HG02884 (cell line): ENCODE measurements at regions not wholly inside any gene's neighbourhood (a gene's known extent, or its start where the extent isn't known, plus 50 kb on each side); places are given as distances from the start of the nearest gene placed in this dataset.

Experiments
- ATAC-seq: cut with Tn5 transposase; IDR thresholded peaks from one replicate; pipeline ENCODE4 v1.9.1; 2021; ENCODE audit warnings: mild to moderate bottlenecking, moderate library complexity; ENCODE audit not compliant: unreplicated experiment

GRCh38 chr2:4549666-4550210 is 846.4 kb downstream of the DCDC2C start:
- no peak for ATAC-seq

- ATAC-seq = no peak
Measured at GRCh38 chr2:4551691-4552474, 848.5 kb downstream of the DCDC2C start.

GRCh38 chr2:4553241-4553640 is 849.9 kb downstream of the DCDC2C start:
- ATAC-seq = no peak

- no peak for ATAC-seq
Measured at GRCh38 chr2:4556135-4556896, 852.9 kb downstream of the DCDC2C start.

GRCh38 chr2:4561196-4561595 is 857.8 kb downstream of the DCDC2C start:
- no peak for ATAC-seq

GRCh38 chr2:4576075-4576474 is 872.7 kb downstream of the DCDC2C start:
- no peak for ATAC-seq

- ATAC-seq = no peak
Measured at GRCh38 chr2:4579977-4580376, 876.6 kb downstream of the DCDC2C start.

- ATAC-seq = no peak
Measured at GRCh38 chr2:4585057-4585635, 881.8 kb downstream of the DCDC2C start.

GRCh38 chr2:4588606-4589005 is 885.2 kb downstream of the DCDC2C start:
- no peak for ATAC-seq

- no peak for ATAC-seq
Measured at GRCh38 chr2:4591261-4591660, 887.9 kb downstream of the DCDC2C start.

GRCh38 chr2:4597400-4597799 is 894.0 kb downstream of the DCDC2C start:
- ATAC-seq = no peak

GRCh38 chr2:4604767-4605166 is 901.4 kb downstream of the DCDC2C start:
- no peak for ATAC-seq

- ATAC-seq = no peak
Measured at GRCh38 chr2:4618141-4618540, 914.8 kb downstream of the DCDC2C start.

GRCh38 chr2:4618630-4619228 is 915.4 kb downstream of the DCDC2C start:
- no peak for ATAC-seq

- ATAC-seq = no peak
Measured at GRCh38 chr2:4628998-4629501, 925.7 kb downstream of the DCDC2C start.

- ATAC-seq = no peak
Measured at GRCh38 chr2:4635289-4635688, 931.9 kb downstream of the DCDC2C start.

GRCh38 chr2:4653991-4654390 is 950.6 kb downstream of the DCDC2C start:
- no peak for ATAC-seq

GRCh38 chr2:4656326-4656725 is 953.0 kb downstream of the DCDC2C start:
- ATAC-seq = no peak

- ATAC-seq = no peak
Measured at GRCh38 chr2:4662161-4662779, 958.9 kb downstream of the DCDC2C start.

GRCh38 chr2:4668381-4668780 is 965.0 kb downstream of the DCDC2C start:
- ATAC-seq = no peak

- ATAC-seq = no peak
Measured at GRCh38 chr2:4670331-4670730, 967.0 kb downstream of the DCDC2C start.
